Keratinocyte (primary cell): ENCODE measurements at regions not wholly inside any gene's neighbourhood (a gene's known extent, or its start where the extent isn't known, plus 50 kb on each side); places are given as distances from the start of the nearest gene placed in this dataset.

Experiments
- DNase-seq: peaks from one replicate; pipeline ENCODE4 v3.0.0-alpha.2; 2011; ENCODE audit warnings: low read depth, missing footprints, low spot score
- FAIRE-seq: peaks from 2 replicates; lab custom pipeline; 2011; peaks lifted over from hg19 to GRCh38; lab: Jason Lieb, UNC
- H2AFZ ChIP-seq: 2 replicates; pipeline ENCODE4 v1.6.0; 2012; ENCODE audit warnings: low read length, control low read depth, inconsistent platforms; ENCODE audit not compliant: control insufficient read depth
- H3K27ac ChIP-seq: 2 replicates; pipeline ENCODE4 v1.5.1; 2011; ENCODE audit warnings: low read length; ENCODE audit not compliant: control insufficient read depth, insufficient read depth
- H3K27me3 ChIP-seq: 3 replicates; pipeline ENCODE4 v1.6.0; 2011; ENCODE audit warnings: low read length; ENCODE audit not compliant: control insufficient read depth, insufficient read depth; ENCODE audit errors: extremely low read depth
- H3K36me3 ChIP-seq, 2 experiments: 2 replicates in 1 of 2; 3 replicates in 1 of 2; pipeline ENCODE4 v1.5.1; 2011; ENCODE audit warnings: low read length in 2 of 2, mild to moderate bottlenecking in 1 of 2; ENCODE audit not compliant: control insufficient read depth in 2 of 2, insufficient read depth in 2 of 2; ENCODE audit errors: extremely low read depth in 1 of 2
- H3K4me1 ChIP-seq: 3 replicates; pipeline ENCODE4 v1.5.1; 2011; ENCODE audit warnings: low read length; ENCODE audit not compliant: control insufficient read depth, insufficient read depth; ENCODE audit errors: extremely low read depth
- H3K4me2 ChIP-seq: 3 replicates; pipeline ENCODE4 v1.6.0; 2011; ENCODE audit warnings: low read depth, low read length; ENCODE audit not compliant: control insufficient read depth, insufficient read depth; ENCODE audit errors: extremely low read depth
- H3K4me3 ChIP-seq, 3 experiments: fragments of 200-600 bp in 1 of 3; sonication (generic) in 1 of 3; 2 replicates in 2 of 3; 3 replicates in 1 of 3; pipeline ENCODE4 v1.5.1; 2011 to 2016; ENCODE audit warnings: low read length in 3 of 3, mild to moderate bottlenecking in 3 of 3, control low read depth in 2 of 3, inconsistent platforms in 1 of 3, low read depth in 1 of 3, mixed read lengths in 1 of 3, mixed run types in 1 of 3, moderate library complexity in 1 of 3; ENCODE audit not compliant: control insufficient read depth in 2 of 3, insufficient read depth in 2 of 3; ENCODE audit errors: extremely low read depth in 1 of 3
- H3K79me2 ChIP-seq: 2 replicates; pipeline ENCODE4 v1.6.0; 2012; ENCODE audit warnings: low read length; ENCODE audit not compliant: control insufficient read depth, insufficient read depth
- H3K9ac ChIP-seq: 3 replicates; pipeline ENCODE4 v1.6.0; 2011; ENCODE audit warnings: low read length; ENCODE audit not compliant: control insufficient read depth, insufficient read depth; ENCODE audit errors: extremely low read depth
- H3K9me1 ChIP-seq: 3 replicates; pipeline ENCODE4 v1.6.0; 2011; ENCODE audit warnings: low read length; ENCODE audit not compliant: control insufficient read depth, insufficient read depth; ENCODE audit errors: extremely low read depth
- H3K9me3 ChIP-seq: 2 replicates; pipeline ENCODE4 v1.5.1; 2012; ENCODE audit warnings: low read depth, low read length; ENCODE audit not compliant: control insufficient read depth
- H4K20me1 ChIP-seq: 3 replicates; pipeline ENCODE4 v1.6.0; 2011; ENCODE audit warnings: low read length; ENCODE audit not compliant: control insufficient read depth, insufficient read depth; ENCODE audit errors: extremely low read depth
- EZH2 ChIP-seq: IDR thresholded peaks from one replicate; pipeline ENCODE4 v1.6.1; 2012; ENCODE audit warnings: inconsistent platforms, mild to moderate bottlenecking, low read length, moderate library complexity
- dilution Hi-C: fragments of 300-500 bp; cut with MboI; formaldehyde crosslinking; loops from one replicate; pipeline ENCODE4 v1.7.0; 2020; ENCODE audit warnings: low sequenced_read_pairs; ENCODE audit not compliant: extremely low pct_ligation_motif_present
- TF ChIP-seq, protein P1 (sequence below), 3 experiments: IDR thresholded peaks in 1 of 3; conservative IDR thresholded peaks in 1 of 3; optimal IDR thresholded peaks in 1 of 3; 2 replicates in 2 of 3; 3 replicates in 1 of 3; pipeline versions ENCODE3 to v1.5.1; 2011; ENCODE audit warnings: low read length in 3 of 3, mild to moderate bottlenecking in 3 of 3, moderate library complexity in 2 of 3, control low read depth in 1 of 3, inconsistent platforms in 1 of 3; ENCODE audit not compliant: insufficient read depth in 2 of 3; ENCODE audit errors: extremely low read depth in 1 of 3

- TF ChIP-seq, protein P1, sequence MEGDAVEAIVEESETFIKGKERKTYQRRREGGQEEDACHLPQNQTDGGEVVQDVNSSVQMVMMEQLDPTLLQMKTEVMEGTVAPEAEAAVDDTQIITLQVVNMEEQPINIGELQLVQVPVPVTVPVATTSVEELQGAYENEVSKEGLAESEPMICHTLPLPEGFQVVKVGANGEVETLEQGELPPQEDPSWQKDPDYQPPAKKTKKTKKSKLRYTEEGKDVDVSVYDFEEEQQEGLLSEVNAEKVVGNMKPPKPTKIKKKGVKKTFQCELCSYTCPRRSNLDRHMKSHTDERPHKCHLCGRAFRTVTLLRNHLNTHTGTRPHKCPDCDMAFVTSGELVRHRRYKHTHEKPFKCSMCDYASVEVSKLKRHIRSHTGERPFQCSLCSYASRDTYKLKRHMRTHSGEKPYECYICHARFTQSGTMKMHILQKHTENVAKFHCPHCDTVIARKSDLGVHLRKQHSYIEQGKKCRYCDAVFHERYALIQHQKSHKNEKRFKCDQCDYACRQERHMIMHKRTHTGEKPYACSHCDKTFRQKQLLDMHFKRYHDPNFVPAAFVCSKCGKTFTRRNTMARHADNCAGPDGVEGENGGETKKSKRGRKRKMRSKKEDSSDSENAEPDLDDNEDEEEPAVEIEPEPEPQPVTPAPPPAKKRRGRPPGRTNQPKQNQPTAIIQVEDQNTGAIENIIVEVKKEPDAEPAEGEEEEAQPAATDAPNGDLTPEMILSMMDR (optimal IDR thresholded peaks at IDR 0.05 in 1 of 3, IDR thresholded peaks at IDR 0.05 in 1 of 3, conservative IDR thresholded peaks at IDR 0.05 in 1 of 3; ENCODE audit: extremely low read depth in 1 of 3, insufficient read depth in 2 of 3, low read length in 3 of 3) = no peak
- TF ChIP-seq EZH2 = no peak
- Histone ChIP-seq H3K79me2 (no peaks in the 10 kb centered on the region), H3K9me3 (no peaks in the 10 kb centered on the region), H2AFZ (no peak overlapping the region), H3K36me3 (no peaks in the 10 kb centered on the region), H3K4me3 (no peak overlapping the region), H3K9ac (no peak overlapping the region), H3K9me1 (no peaks in the 10 kb centered on the region), H3K27ac (no peak overlapping the region), H3K27me3 (no peaks in the 10 kb centered on the region), H4K20me1 (no peaks in the 10 kb centered on the region), H3K4me2 (no peak overlapping the region), H3K4me1 (no peaks in the 10 kb centered on the region)
- DNase-seq = no peak
- dilution Hi-C loops = no loop called here
- no peak for FAIRE-seq
Measured at GRCh38 chr7:81887098-81888090, 117.5 kb upstream of the HGF start.

DNA sequence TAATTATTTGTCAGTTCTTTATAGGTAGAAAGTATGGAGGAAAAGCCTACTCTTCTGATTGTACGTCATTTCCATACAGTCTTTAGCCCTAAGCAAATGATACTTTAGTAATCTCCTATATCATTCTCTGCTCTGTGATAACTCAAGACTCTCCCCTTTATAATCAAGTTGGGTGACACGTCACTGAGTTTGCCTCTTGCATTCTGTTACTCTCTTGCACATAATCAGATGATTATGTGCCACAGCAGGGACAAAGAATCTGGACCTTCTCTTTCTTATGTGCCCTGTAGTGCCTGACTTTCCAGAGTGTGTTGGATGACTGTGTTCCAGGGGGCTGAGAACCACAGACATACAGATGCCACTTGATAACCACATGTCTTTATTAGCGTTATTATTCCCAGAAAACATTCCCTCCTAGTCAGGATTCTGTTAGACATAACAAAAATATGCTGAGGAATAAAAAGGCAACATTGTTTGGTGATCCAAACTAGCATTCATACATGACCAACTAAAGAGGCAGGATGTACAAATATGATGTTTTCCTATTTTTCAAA is 116.4 kb upstream of the HGF start:
- H3K9ac ChIP-seq = no peak overlapping the region
- H3K4me1 ChIP-seq = no peaks in the 10 kb centered on the region
- H3K4me2 ChIP-seq = no peak overlapping the region
- no peaks in the 10 kb centered on the region for H4K20me1 ChIP-seq
- no peak overlapping the region for H3K27ac ChIP-seq
- TF ChIP-seq, protein P1 (optimal IDR thresholded peaks at IDR 0.05 in 1 of 3, IDR thresholded peaks at IDR 0.05 in 1 of 3, conservative IDR thresholded peaks at IDR 0.05 in 1 of 3; ENCODE audit: extremely low read depth in 1 of 3, insufficient read depth in 2 of 3, low read length in 3 of 3) = no peak
- TF ChIP-seq EZH2 = no peak
- no peaks in the 10 kb centered on the region for H3K36me3 ChIP-seq
- no peaks in the 10 kb centered on the region for H3K79me2 ChIP-seq
- no peak overlapping the region for H3K4me3 ChIP-seq
- H2AFZ ChIP-seq = no peak overlapping the region
- DNase-seq (no peak), FAIRE-seq (peak; percentile 32)
- dilution Hi-C loops = no loop called here
- H3K27me3 ChIP-seq = no peaks in the 10 kb centered on the region
- H3K9me1 ChIP-seq = no peaks in the 10 kb centered on the region
- no peaks in the 10 kb centered on the region for H3K9me3 ChIP-seq
